ENCODE measurements at regions not wholly inside any gene's neighbourhood (a gene's known extent, or its start where the extent isn't known, plus 50 kb on each side); places are given as distances from the start of the nearest gene placed in this dataset.

DNA sequence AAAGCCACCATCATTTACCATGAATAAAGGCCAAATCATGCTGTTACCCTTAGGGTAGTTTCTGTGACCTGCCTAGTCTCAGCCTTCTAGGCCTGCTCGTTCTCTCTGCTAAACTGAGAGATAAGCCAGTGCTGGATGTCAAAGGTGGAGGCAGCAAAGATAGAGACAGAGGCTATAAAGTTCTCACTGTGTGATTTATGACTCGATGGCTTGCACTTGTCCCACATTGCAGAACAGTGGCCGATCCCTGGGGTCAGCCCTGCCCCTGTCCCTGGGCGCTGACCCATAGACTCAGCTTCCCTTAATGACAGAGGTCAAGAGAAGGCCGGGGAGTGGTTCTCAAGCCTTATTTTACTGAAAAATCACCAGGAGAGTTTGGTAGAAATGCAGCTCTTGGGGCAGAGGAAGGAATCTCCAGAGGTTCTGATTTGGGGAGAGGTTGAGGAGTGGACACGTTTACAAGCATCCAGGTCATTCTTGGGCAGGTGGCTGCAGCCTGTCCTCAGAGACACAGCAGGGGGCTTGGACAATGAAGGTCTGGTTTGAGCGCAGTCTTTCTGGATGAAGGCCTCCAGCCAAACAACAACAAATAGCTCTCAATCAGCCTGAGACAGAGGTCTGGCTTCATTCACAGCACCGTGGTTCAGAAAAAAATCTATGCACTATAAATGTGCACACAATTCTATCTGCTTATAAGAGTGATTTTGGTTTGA is 143.5 kb downstream of the ACKR3 start:
- Histone ChIP-seq H3K36me3 (no peaks in the 10 kb centered on the region), H3K4me3 (no peak overlapping the region), H3K27ac (no peak overlapping the region), H3K27me3 (no peaks in the 10 kb centered on the region), H3K4me1 (ENCODE audit: insufficient read depth) (peaks cover 1% of the 10 kb centered on the region), H3K9me3 (no peaks in the 10 kb centered on the region)
- DNase-seq = no peak
- TF ChIP-seq POLR2A (IDR thresholded peaks at IDR 0.05) = no peak
- no peak for TF ChIP-seq EP300 (IDR thresholded peaks at IDR 0.05)
- intact Hi-C loops (cut with DNase I) = no loop called here
- WGBS, 3 donors = 84 to 88% (median 84%) methylated on average over 8 of the region's 8 CpGs

DNA sequence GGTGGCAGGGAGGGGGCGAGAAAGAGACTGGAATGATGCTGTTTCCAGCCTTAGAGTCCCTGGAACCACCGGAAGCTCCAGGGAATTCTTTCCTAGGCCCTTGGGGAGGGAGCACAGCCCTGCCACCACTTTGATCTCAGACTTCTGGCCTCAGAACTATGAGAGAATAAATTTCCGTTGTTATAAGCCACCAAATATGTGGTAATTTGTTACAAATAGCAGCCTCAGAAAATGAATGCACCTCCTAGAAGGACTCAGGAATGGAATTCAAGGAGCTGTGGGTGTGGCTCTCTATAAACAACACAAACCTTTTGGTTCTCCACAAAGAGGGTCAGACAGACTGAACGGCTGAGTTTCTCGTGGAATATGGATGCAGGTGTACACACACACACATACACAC is 144.5 kb downstream of the ACKR3 start:
- TF ChIP-seq, protein P1, sequence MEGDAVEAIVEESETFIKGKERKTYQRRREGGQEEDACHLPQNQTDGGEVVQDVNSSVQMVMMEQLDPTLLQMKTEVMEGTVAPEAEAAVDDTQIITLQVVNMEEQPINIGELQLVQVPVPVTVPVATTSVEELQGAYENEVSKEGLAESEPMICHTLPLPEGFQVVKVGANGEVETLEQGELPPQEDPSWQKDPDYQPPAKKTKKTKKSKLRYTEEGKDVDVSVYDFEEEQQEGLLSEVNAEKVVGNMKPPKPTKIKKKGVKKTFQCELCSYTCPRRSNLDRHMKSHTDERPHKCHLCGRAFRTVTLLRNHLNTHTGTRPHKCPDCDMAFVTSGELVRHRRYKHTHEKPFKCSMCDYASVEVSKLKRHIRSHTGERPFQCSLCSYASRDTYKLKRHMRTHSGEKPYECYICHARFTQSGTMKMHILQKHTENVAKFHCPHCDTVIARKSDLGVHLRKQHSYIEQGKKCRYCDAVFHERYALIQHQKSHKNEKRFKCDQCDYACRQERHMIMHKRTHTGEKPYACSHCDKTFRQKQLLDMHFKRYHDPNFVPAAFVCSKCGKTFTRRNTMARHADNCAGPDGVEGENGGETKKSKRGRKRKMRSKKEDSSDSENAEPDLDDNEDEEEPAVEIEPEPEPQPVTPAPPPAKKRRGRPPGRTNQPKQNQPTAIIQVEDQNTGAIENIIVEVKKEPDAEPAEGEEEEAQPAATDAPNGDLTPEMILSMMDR (IDR thresholded peaks at IDR 0.05) = no peak
- TF ChIP-seq EP300 (IDR thresholded peaks at IDR 0.05) = no peak
- TF ChIP-seq POLR2A (IDR thresholded peaks at IDR 0.05) = no peak
- 67 to 76% (median 68%) methylated on average over 5 of the region's 5 CpGs for WGBS, 3 donors
- Histone ChIP-seq H3K9me3 (no peaks in the 10 kb centered on the region), H3K27me3 (no peaks in the 10 kb centered on the region), H3K27ac (no peak overlapping the region), H3K4me1 (ENCODE audit: insufficient read depth) (peaks cover 1% of the 10 kb centered on the region), H3K4me3 (no peak overlapping the region), H3K36me3 (no peaks in the 10 kb centered on the region)
- no peak for DNase-seq
- intact Hi-C loops (cut with DNase I) = no loop called here

DNA sequence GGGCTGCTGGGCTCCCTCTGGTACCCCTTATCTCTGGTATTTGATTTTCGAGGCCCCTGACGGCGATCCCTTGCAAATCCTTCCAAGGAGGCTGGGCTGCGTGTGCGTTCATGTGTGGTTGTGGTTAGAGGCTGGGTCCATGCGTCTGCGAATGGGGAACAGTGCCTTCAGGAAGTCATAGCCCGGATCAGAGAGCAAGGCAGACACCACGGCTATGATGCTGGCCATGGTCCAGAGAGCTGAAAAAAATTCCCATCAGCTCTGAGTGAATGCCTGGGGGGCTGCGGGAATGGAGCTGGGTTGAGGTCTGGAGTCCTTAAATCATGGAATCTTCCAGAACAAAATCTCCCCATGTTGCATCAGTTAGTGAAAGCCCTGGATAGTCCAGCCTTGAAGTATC is 145.5 kb downstream of the ACKR3 start:
- H3K36me3 ChIP-seq = no peaks in the 10 kb centered on the region
- peaks cover 1% of the 10 kb centered on the region for H3K4me1 ChIP-seq (ENCODE audit: insufficient read depth)
- no peaks in the 10 kb centered on the region for H3K9me3 ChIP-seq
- no peak for DNase-seq
- TF ChIP-seq, protein P1 (IDR thresholded peaks at IDR 0.05) = no peak
- TF ChIP-seq POLR2A (IDR thresholded peaks at IDR 0.05) (no peak), EP300 (IDR thresholded peaks at IDR 0.05) (no peak)
- no peaks in the 10 kb centered on the region for H3K27me3 ChIP-seq
- no peak overlapping the region for H3K27ac ChIP-seq
- WGBS, 3 donors = 30 to 42% (median 40%) methylated on average over 10 of the region's 10 CpGs
- intact Hi-C loops (cut with DNase I) = no loop called here
- no peak overlapping the region for H3K4me3 ChIP-seq

GRCh38 chr2:236715491-236715961 is 145.9 kb downstream of the ACKR3 start:
- DNase-seq = peak in 1 of 5 donors; percentile 27
- H3K9me3 ChIP-seq = no peaks in the 10 kb centered on the region
- peaks cover 1% of the 10 kb centered on the region for H3K4me1 ChIP-seq (ENCODE audit: insufficient read depth)
- no peak overlapping the region for H3K27ac ChIP-seq
- 21 to 33% (median 29%) methylated on average over 16 of the region's 16 CpGs for WGBS, 3 donors
- intact Hi-C loops (cut with DNase I) = no loop called here
- no peak overlapping the region for H3K4me3 ChIP-seq
- H3K27me3 ChIP-seq = no peaks in the 10 kb centered on the region
- no peaks in the 10 kb centered on the region for H3K36me3 ChIP-seq
- TF ChIP-seq POLR2A (IDR thresholded peaks at IDR 0.05) = no peak
- TF ChIP-seq, protein P1 (IDR thresholded peaks at IDR 0.05) = no peak
- no peak for TF ChIP-seq EP300 (IDR thresholded peaks at IDR 0.05)

GRCh38 chr2:236717120-236717519 is 147.5 kb downstream of the ACKR3 start:
- intact Hi-C loops (cut with DNase I) = no loop called here
- H3K27ac ChIP-seq = no peak overlapping the region

More at GRCh38 chr2:236717120-236717519, 147.5 kb downstream of the ACKR3 start:
- TF ChIP-seq EP300 (IDR thresholded peaks at IDR 0.05) (no peak), POLR2A (IDR thresholded peaks at IDR 0.05) (no peak)
- TF ChIP-seq, protein P1 (IDR thresholded peaks at IDR 0.05) = no peak
- Histone ChIP-seq H3K27me3 (no peaks in the 10 kb centered on the region), H3K4me3 (no peak overlapping the region), H3K4me1 (ENCODE audit: insufficient read depth) (peaks cover 1% of the 10 kb centered on the region), H3K9me3 (no peaks in the 10 kb centered on the region), H3K36me3 (no peaks in the 10 kb centered on the region)
- 91 to 96% (median 92%) methylated on average over 3 of the region's 3 CpGs for WGBS, 3 donors
- no peak for DNase-seq

Data from ovary (tissue), 7 donors.